ENCODE measurements at regions not wholly inside any gene's neighbourhood (a gene's known extent, or its start where the extent isn't known, plus 50 kb on each side); places are given as distances from the start of the nearest gene placed in this dataset.

DNA sequence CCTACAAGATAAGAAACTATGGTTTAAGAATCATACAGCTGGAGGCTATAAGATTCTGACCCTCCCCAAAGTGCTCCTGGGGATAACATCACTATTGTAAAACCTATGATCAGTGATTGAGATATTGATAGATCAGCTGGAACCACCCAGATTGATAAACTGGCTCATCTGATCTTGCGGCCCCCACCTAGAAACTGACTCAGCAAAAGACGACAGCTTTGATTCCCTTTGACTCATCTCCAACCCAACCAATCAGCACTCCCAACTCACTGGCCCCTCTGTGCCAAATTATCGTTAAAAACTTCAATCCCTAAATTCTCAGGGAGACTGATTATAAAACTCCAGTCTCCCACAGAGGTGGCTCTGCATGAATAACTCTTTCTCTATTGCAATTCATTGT is 106.4 kb downstream of the SCP2D1 start:
- TF ChIP-seq POLR2AphosphoS5 (IDR thresholded peaks at IDR 0.05) (no peak), POLR2A (IDR thresholded peaks at IDR 0.05) (no peak)
- TF ChIP-seq, protein P1, sequence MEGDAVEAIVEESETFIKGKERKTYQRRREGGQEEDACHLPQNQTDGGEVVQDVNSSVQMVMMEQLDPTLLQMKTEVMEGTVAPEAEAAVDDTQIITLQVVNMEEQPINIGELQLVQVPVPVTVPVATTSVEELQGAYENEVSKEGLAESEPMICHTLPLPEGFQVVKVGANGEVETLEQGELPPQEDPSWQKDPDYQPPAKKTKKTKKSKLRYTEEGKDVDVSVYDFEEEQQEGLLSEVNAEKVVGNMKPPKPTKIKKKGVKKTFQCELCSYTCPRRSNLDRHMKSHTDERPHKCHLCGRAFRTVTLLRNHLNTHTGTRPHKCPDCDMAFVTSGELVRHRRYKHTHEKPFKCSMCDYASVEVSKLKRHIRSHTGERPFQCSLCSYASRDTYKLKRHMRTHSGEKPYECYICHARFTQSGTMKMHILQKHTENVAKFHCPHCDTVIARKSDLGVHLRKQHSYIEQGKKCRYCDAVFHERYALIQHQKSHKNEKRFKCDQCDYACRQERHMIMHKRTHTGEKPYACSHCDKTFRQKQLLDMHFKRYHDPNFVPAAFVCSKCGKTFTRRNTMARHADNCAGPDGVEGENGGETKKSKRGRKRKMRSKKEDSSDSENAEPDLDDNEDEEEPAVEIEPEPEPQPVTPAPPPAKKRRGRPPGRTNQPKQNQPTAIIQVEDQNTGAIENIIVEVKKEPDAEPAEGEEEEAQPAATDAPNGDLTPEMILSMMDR (IDR thresholded peaks at IDR 0.05): no peak
